IPS DF 19.7 (cell line): ENCODE measurements at regions not wholly inside any gene's neighbourhood (a gene's known extent, or its start where the extent isn't known, plus 50 kb on each side); places are given as distances from the start of the nearest gene placed in this dataset.

Experiments used
- DNase-seq: peaks from one replicate; pipeline ENCODE4 v3.0.0-alpha.2; 2013; ENCODE audit warnings: low read depth, low spot score

DNA sequence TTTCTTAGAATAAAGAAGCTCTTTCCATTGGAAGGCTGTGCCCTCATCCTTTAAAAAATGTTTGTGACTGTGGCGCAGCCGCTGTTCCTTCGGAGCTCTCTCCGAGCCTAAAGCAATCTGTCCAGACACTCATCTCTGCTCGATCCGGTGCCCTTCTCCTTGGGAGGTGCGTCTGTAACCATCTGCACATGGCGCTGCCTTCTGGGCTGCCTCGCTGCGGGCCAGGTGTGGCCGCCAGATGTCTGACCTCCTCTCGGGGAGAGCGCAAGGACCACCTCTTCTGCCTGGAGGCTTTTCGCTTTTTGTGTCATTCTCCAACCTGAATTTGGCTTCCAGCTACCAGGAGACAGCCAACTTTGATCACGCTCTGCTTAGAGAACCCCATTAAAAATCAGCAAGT lies 153.4 kb upstream of the PTCH1 start:
- no peak for DNase-seq

DNA sequence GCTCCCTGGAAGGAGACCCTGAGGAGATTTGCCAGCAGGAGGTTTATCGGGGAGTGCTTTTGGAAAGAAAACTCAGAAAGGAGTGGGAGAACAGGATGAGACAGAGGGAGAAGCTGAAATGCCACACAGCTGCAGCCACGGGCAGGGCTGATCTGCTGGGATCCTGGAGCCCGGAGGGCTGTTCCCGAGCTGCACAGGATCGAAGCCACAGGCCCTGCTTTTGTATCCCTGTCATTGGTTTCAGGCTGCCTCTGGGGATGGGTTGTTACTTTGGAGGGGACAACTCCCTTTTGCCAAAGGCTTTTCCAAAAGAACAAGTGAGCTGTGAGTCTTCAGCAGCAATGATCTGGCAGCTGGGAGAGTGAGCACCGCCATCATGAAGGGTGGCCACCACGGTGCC lies 152.5 kb upstream of the PTCH1 start:
- DNase-seq: no peak

DNA sequence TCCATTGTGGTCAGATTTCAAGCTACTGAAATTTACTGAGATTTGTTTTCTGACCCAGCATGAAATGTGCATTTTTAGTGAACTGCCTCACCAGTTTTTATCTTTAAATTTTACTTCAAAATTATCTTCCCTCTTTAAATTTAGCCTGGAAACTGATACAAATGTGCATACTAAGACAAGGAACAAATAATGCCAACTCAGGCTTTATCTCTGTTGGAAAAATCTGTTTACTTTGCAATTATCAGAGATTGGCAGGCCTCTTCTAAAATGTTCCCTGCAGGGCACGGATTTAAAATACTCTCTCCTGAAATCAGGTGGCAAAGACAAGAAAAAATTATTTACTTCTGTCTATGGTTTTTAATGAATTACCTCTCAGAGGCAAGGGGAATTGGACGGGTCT lies 151.0 kb upstream of the PTCH1 start:
- DNase-seq: no peak

DNA sequence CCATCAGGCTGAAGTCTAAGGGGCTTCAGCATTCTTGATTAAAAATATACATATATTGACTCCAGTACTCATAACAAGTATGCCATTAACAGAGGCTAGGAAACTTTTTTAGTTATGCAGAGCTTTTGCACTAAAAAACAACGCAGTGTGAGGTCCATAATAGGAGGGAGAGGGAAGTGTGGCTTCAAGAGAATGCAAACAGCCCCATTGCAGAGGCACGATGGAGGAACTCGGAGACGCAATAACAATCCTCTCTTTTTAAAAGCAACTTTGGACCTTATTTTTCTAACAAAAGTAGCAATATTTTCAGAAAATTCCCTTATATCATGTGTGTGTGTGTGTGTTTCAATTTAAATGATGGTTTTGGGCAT lies 150.0 kb upstream of the PTCH1 start:
- DNase-seq: no peak

DNA sequence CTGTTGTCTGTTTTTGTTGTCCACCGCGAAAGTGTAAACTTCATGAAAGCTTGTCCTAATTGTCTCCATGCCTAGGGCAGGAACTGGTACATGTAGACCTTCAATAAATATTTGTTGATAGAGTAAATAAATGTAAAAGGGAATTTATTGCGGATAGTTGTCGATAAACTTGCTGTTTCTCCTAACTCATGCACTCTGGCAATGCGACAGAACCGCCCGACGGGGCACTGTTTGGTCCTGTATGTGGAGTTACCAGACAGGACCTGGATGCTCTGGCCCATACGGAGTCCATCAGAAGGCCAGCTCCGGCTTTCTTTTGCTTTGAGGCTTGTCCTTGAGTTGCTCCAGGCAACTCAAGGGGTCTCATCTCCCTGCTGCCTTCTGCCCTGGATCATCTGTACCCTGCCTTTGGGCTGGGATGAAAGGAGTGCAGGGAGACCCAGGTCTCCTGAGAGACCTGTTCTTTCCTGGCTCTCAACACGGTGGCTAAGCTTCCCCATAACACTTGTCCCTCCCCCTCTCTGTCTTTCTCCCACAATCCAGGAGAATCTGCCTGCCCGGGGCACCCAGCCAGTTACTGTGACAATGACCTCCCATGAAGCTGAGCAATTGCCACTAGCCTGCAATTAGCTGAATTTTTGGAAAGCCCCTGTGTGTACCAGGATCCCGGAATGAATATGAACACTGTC lies 149.5 kb upstream of the PTCH1 start:
- DNase-seq: no peak

DNA sequence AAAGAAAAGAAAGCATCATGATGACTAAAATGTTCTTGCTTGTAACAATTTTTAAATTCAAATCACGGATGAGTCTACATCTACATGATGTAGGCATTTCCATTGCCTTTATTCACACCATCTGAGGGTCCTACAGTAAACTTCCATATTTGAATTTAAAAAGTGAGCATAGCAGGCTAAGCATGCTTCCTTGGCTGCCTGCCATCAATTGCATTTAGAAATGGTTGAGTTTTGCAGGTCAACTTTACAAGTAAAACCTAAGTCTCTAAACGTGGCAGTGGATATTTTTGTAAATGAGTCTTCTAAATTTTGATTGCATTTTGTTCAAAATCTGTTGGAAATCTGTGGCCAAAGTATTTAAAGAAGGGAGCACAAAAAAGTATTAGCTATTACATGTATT lies 136.5 kb upstream of the PTCH1 start:
- DNase-seq: no peak

DNA sequence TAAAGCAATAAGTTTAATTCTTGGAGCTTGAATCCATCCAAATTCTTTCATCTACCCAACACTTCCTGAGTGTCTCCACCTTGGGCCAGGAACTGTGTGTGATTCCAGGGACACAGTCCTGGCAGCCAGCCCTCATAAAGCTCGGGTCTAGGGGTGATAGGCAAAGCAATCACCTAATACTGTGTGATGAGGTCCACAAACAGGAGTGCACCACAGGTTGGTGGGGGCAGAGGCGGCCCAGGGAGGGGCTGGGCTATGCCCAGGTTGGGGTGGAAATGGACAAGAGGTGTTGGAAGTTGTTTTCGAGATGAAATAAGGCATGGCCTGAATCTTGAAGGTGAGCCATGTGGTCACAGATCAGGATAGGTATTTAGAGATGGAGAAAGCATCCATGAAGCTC lies 133.9 kb upstream of the PTCH1 start:
- no peak for DNase-seq

DNA sequence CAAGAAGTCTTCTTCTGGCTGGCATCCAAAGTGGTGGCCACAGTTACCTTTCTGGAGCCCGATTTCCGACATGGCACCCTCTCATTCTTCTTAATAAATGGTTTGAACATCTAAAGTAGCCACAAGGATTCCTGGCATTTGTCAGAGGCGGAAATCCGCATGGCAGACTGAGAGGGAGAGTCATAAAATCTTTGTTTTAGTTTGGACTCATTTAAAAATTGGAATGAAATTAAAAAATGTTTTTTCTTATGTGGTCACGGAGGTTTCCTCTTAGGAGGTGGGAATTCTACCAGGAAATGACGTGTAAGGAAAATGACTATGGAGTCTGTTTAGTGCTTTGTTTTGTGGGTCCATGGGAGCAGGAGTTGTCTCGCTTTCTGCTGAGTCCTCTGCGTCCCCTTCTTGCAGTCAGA lies 133.0 kb upstream of the PTCH1 start:
- DNase-seq: no peak

DNA sequence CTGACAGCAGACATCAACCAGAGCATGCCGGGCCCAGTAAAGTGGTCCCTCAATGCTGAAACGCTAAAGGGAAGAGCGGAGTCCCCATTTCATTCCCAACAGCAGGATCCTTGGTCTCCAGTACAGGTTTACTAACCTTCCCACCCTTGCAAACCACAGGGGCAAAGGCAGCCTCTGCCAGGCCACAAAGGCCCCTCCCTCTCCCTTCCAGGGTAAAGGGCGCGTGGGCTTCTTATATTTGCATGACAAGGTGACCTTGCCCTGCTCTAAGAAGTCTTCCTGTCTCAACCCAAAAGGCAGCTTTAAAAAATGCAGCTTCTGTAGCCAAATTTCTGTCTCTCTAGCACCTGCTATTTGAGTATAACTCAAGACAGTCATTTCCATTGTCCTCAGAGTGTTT lies 131.5 kb upstream of the PTCH1 start:
- no peak for DNase-seq

DNA sequence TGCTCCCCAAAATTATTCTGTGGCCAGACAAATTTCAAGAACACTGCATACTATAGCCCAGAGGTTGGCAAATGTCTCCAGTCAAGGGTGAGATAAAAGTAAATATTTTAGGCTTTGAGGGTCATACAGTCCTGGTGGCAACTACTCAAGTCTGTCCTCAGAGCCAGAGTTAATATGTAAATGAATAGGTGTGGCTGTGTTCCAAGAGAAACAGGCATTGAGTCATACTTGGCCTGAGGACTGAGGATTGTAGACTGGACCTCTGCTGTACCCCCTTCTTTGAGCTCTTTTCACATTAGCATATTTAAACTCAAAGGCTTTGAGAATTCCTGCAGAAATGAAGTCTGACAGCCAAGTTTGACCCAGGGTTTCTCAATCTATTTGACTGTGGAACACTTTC lies 129.2 kb upstream of the PTCH1 start:
- DNase-seq: no peak

DNA sequence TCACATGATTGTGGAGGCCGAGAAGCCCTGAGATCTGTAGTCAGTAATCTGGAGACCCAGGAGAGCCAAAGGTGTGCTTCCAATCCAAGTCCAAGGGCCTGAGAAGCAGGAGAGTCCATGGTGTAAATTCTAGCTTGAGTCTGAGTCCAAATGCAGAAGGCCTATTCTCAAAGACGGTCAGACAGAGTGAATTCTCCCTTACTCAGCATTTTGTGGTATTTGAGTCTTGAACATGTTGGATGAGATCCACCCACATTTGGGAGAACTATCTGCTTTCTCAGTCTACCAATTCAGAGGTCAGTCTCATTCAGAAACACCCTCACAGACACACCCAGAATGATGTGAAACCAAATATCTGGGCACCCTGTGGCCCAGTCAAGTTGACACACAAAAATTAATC lies 128.8 kb upstream of the PTCH1 start:
- DNase-seq: no peak

DNA sequence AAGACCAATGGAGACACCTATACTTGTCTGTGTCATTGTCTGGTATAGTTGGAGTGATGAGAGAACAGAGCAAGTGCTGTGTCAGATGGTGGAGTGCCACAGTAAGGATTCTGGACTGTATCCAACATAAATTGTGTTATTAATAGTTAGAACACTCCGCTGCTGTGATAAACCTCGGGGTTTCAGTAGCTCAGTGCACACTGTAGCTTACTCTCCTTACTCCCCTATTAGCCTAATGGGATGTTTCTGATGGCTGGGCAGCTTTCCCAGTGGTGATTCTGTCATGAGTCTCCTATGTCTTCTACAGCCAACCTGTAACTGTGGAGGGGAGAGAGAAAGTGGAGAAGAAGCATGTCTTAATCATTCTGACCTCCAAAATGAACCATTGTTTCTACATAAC lies 127.6 kb upstream of the PTCH1 start:
- DNase-seq: no peak

DNA sequence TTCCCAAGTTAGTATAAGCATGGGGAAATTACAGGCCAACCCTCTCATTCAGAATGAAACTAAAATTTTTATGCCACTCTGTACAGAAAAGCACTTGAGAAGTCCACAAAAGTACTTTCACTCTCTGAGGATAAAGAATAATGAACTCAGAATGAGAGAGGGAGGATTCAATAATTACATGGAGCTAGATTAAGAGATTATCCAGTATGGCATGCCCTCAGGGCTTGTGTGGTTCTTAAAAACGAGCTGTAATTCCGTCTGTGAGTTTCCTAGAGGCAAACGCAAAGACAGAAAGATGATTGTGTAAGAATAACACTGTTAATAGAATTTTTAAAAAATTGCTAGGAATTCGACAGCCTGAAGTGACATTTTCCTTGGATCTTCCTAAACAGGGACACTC lies 126.8 kb upstream of the PTCH1 start:
- DNase-seq: no peak

DNA sequence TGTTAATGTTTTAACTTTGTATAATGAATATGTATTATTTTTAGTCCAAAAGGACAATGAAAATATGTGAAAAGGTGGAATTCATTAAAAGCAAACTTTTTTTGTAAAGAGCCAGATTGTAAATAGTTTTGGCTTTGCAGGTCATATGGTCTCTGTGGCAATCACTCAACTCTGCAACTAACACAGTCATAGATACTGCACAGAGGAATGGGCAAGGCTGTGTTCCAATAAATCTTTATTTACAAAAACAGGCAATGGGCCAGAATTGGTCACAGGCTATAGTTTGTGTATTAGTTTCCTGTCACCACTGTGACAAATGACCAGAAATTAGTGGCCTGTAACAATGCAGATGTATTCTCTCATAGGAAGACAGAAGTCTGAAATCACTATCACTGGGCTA lies 125.4 kb upstream of the PTCH1 start:
- no peak for DNase-seq

DNA sequence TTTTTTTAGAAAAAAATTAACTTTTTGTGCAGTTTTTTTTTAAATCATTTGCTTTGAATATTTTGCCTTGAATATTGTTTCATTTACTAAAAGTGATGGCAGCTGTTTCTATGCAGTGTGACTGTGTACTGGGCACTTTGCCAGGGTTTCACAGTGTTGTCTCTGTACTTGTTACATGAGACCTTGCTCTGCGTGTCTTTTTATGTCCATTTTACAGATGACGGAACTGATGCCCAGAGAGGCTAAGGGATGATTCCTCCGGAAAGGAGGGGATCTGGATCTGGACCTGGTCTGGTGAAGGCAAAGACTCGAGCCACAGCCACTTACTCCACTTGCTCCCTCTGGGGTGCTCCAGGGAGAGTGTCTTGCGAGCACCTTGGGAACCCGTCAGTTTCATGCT lies 124.8 kb upstream of the PTCH1 start:
- no peak for DNase-seq

DNA sequence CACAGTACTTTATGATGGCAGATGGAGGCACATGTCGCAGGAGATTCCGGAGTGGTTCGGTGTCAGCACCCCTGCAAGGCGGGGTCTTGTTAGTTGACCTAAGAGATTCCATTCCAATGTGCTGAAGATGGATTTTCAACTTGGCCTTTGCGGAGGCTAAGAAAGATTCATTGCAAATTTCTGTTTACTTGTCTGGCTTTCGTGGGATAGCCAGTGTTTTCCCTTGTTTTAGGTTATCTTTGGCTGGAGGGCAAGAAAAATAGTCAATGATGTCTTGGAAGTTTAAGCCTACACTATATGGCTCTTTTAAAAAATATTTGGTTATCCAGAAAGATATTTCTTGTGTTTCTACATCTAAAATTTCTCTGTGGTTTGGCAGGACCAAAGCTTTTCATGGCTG lies 123.6 kb upstream of the PTCH1 start:
- DNase-seq: no peak

DNA sequence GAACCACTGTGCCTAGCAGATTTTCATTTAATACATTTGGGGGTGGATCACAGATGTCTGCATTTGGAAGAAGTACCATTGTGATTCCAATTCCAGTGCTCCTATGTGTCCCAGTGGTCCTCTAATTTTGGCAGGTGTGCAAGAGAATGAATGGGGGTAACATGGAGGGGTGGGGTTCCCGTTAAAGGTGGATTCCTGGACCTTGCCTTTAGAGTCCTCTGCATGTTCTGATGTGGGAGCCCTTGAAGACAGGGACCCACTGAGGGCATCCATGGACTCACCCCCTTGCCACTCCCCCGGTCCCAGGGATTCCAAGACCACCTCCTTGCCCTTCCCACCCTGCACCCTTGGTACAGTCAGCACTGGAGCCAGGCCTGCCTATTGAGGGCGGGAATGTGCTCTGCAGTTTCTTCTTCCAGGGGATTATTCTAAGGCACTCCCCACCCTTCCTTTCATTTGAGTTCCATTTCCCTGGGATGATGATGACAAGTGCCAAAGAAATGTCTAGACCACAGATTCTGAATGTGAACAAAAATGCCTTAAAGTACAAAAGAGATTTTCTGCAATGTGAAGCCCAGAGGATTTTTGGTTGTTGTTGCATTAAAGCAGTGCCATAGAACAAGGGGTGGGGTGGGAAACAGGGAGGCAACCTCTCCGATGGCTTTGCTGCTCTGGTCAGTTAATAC lies 119.4 kb upstream of the PTCH1 start:
- DNase-seq: no peak

DNA sequence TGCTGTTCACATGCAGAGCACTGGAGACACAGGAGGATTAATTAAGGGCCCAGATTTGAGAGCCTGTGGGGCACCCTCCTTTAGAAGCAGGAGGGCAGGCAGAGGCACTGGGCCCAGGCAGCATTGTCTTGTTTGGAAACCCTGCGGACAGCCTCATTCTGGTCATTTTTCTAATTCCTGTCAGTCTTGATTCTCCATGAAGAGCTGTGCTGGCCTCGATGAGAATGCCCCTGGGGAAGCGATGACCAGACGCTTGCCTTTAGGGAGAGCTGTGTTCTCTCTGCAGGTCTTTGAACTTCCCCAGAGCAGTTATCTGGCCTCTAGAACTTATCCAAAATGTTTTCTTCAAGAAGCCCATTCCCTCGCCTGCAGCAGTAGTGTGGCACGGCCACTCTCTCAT lies 117.8 kb upstream of the PTCH1 start:
- DNase-seq: no peak

DNA sequence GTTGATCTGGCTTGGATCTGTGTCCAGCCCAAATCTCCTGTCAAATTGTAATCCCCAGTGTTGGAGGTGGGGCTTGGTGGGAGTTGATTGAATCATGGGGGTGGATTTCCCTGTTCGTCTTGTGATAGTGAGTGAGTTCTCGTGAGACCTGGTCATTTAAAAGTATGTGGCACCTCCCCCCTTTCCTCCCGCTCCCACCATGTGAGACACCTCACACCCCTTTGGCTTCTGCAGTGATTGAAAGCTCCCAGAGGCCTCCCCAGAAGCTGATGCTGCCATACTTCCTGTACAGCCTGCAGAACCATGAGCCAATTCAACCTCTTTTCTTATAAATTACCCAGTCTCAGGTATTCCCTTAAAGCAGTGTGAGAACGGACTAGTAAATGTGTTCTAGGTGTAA lies 117.3 kb upstream of the PTCH1 start:
- DNase-seq: no peak

DNA sequence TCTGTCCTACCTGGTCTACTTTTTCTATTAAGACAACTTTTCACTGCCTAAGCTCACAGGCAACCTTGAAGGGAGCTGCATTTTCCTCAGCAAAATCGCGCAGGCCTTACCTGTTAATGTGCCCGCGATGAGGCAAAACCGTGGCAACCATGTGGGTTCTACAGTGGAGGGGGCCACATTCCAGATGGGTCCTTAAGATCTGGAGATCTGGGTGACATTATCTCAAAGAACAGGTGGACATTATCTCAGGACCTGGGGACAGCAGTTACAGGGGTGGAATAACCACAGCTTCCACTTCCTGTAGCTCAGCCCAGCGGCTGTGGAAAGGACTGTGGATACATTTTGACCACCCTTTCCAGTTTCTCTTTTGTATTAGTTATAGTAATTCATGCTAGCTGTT lies 112.8 kb upstream of the PTCH1 start:
- DNase-seq: no peak

DNA sequence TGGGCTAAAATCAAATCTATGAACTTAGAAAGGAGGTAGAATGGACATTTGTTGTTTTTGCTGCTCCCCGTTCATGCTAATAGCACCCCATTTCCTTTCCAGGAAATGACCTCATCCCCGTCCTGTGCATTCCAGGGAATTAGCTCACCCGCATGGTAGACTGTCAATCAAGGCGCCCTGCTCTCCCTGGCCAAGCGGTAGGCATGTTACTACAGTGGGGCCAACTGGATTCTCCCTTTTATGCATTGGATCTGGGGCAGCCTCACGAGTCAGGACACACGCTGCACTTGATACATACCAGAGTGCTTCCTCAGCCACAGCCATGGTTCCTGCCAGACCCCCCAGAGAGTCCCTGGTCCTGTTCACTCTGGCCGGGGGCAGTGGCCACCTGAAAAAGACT lies 111.0 kb upstream of the PTCH1 start:
- no peak for DNase-seq

DNA sequence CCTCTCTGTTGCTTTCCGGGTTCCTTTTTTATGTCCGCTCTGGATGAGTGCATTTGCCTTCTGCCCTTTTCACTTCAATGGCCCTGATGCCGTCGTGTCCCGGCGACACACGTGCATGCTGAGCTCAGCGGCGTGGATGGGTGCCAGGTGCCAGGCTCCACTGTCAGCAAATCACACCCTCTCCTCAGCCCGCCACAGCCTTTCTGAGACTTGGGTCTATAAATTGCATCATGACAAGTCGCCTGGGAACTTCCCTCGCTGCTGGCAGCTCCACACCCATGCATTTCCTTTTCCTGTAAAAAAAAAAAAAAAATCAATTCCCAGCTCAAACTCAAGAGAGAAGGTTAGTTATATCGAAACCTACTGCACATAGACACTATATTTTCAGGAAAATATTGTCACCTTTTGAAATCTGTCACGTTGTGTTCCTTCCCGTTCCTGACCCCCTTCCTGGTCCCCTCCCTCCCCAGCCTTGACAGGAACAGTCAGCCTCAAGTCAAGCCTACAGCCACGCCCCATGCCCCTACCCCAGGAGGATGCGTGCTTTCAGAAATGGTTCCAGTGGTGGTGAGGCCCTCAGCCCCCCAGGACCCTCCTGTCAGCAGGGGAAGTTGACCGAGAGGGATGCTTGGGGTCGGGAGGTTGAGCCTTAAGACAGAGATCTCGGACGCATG lies 110.3 kb upstream of the PTCH1 start:
- no peak for DNase-seq

DNA sequence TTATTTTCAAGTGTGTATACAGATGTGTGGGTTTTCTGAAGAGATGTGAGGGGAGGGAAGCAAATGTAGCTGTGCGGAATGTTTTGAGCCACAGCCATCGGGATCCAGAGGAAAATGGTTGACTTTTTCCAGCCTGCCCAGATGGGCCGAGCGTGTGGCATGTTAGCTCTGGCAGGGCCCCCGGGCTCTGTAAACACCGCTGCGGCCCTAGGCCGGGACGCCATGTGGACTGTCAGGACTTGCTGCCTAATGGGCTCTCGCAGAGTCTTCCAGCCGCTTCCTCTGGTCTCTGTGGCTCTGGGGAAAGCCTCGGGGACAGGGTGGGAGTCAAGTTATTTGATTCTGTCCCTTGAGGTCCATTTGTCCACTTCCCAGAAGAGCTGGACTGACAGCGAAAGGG lies 109.6 kb upstream of the PTCH1 start:
- DNase-seq: no peak
